ENCODE measurements at regions not wholly inside any gene's neighbourhood (a gene's known extent, or its start where the extent isn't known, plus 50 kb on each side); places are given as distances from the start of the nearest gene placed in this dataset.

GRCh38 chr12:85662207-85662602 lies 174.0 kb downstream of the RASSF9 start:
- no peak overlapping the region for H3K27ac ChIP-seq
- no peaks in the 10 kb centered on the region for H3K36me3 ChIP-seq
- no peaks in the 10 kb centered on the region for H3K9me3 ChIP-seq
- no peaks in the 10 kb centered on the region for H3K4me1 ChIP-seq
- no peak overlapping the region for H3K4me3 ChIP-seq
- TF ChIP-seq CTCF (IDR thresholded peaks at IDR 0.05) (no peak), EP300 (IDR thresholded peaks at IDR 0.05) (no peak), POLR2AphosphoS5 (IDR thresholded peaks at IDR 0.05) (no peak), POLR2A (IDR thresholded peaks at IDR 0.05) (no peak)
- no peak for ATAC-seq
- H3K27me3 ChIP-seq, result no peaks in the 10 kb centered on the region

DNA sequence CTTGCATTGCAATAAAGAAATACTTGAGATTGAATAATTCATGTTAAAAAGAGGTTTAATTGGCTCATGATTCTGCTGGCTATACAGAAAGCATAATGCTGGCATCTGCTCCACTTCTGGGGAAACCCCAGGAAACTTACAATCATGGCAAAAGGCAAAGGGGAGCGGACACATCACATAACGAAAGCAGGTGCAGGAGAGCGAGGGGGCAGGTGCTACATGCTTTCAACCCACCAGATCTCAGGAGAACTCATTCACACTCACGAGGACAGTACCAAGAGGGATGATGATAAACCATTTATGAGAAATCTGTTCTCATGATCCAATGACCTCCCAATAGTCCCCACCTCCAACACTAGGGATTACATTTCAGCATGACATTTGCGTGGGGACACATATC lies 172.6 kb downstream of the RASSF9 start:
- ATAC-seq, result no peak
- TF ChIP-seq POLR2AphosphoS5 (IDR thresholded peaks at IDR 0.05) (no peak), POLR2A (IDR thresholded peaks at IDR 0.05) (no peak), EP300 (IDR thresholded peaks at IDR 0.05) (no peak), CTCF (IDR thresholded peaks at IDR 0.05) (no peak)
- Histone ChIP-seq H3K27ac (no peak overlapping the region), H3K4me1 (no peaks in the 10 kb centered on the region), H3K36me3 (no peaks in the 10 kb centered on the region), H3K9me3 (no peaks in the 10 kb centered on the region), H3K27me3 (no peaks in the 10 kb centered on the region), H3K4me3 (no peak overlapping the region)
- WGBS, 2 donors (ENCODE audit: low coverage in 1 of 2), result 46% methylated on average over 2 of the region's 5 CpGs

DNA sequence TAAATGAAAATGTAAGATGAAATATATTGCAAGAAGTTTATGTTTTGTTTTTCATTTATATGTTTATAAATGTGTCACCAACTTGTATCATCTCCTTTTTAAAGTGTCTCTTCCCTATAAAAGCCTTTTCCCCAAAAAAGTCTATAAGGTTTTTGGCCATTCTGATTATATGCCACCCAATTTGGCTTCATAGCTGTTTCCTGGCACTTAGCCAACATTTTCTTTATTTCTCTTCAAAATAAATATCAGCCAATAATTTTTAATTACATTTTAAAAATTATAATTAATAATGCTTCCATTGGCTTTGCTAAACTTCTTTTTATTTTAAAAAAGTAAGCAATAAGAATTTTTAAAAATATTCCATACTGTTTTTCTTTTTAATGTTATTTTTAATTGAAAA lies 171.8 kb downstream of the RASSF9 start:
- Histone ChIP-seq H3K4me3 (no peak overlapping the region), H3K36me3 (no peaks in the 10 kb centered on the region), H3K4me1 (no peaks in the 10 kb centered on the region), H3K9me3 (no peaks in the 10 kb centered on the region), H3K27ac (no peak overlapping the region), H3K27me3 (no peaks in the 10 kb centered on the region)
- no peak for ATAC-seq
- TF ChIP-seq CTCF (IDR thresholded peaks at IDR 0.05), result no peak
- no peak for TF ChIP-seq POLR2AphosphoS5 (IDR thresholded peaks at IDR 0.05)
- TF ChIP-seq EP300 (IDR thresholded peaks at IDR 0.05), result no peak
- no peak for TF ChIP-seq POLR2A (IDR thresholded peaks at IDR 0.05)

DNA sequence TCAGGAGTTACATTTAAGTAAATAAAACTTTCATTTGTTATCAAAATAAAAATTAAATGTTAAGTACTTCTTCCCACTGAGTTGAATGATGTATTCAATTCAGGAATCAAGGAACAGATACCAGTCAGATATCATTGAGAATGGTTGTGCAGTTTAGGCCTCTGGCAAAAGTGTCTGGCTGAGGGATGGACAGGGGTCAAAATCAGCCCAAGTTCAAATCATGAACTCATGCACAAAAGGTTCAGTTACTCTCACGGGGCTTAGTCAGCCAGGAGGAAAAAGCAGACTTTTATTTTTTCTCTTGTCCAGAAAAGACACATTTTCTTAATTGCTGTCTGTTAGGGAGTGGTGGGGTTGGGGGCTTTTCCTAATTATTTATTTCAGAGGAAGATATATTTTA lies 166.3 kb downstream of the RASSF9 start:
- no peaks in the 10 kb centered on the region for H3K27me3 ChIP-seq
- no peaks in the 10 kb centered on the region for H3K4me1 ChIP-seq
- H3K4me3 ChIP-seq, result no peak overlapping the region
- H3K36me3 ChIP-seq, result no peaks in the 10 kb centered on the region
- WGBS, 2 donors (ENCODE audit: low coverage in 1 of 2), result 63 to 71% methylated on average over 1 of the region's 1 CpG
- no peak overlapping the region for H3K27ac ChIP-seq
- ATAC-seq, result no peak
- H3K9me3 ChIP-seq, result no peaks in the 10 kb centered on the region
- TF ChIP-seq CTCF (IDR thresholded peaks at IDR 0.05) (no peak), POLR2AphosphoS5 (IDR thresholded peaks at IDR 0.05) (no peak), EP300 (IDR thresholded peaks at IDR 0.05) (no peak), POLR2A (IDR thresholded peaks at IDR 0.05) (no peak)

GRCh38 chr12:85672436-85672835 lies 163.8 kb downstream of the RASSF9 start:
- ATAC-seq, result no peak

More at GRCh38 chr12:85672436-85672835, 163.8 kb downstream of the RASSF9 start:
- TF ChIP-seq CTCF (IDR thresholded peaks at IDR 0.05) (no peak), POLR2A (IDR thresholded peaks at IDR 0.05) (no peak), POLR2AphosphoS5 (IDR thresholded peaks at IDR 0.05) (no peak), EP300 (IDR thresholded peaks at IDR 0.05) (no peak)
- H3K36me3 ChIP-seq, result no peaks in the 10 kb centered on the region
- H3K27me3 ChIP-seq, result no peaks in the 10 kb centered on the region
- H3K4me3 ChIP-seq, result no peak overlapping the region
- H3K9me3 ChIP-seq, result no peaks in the 10 kb centered on the region
- no peaks in the 10 kb centered on the region for H3K4me1 ChIP-seq
- no peak overlapping the region for H3K27ac ChIP-seq
